KOPT-K1 (cell line): ENCODE measurements at regions not wholly inside any gene's neighbourhood (a gene's known extent, or its start where the extent isn't known, plus 50 kb on each side); places are given as distances from the start of the nearest gene placed in this dataset.

ENCODE experiments used
- H3K27ac ChIP-seq: fragments of 200-600 bp; sonication (generic); 2 replicates; pipeline ENCODE4 v1.5.1; 2016; ENCODE audit warnings: antibody characterized with exemption, mild to moderate bottlenecking, low read depth, low read length; ENCODE audit not compliant: poor library complexity, severe bottlenecking
- H3K36me3 ChIP-seq: fragments of 200-600 bp; sonication (generic); 2 replicates; pipeline ENCODE4 v1.5.1; 2017; ENCODE audit warnings: antibody characterized with exemption, mild to moderate bottlenecking, low read length, moderate library complexity; ENCODE audit not compliant: insufficient read depth
- H3K9me3 ChIP-seq: fragments of 200-600 bp; sonication (generic); 2 replicates; pipeline ENCODE4 v1.5.1; 2017; ENCODE audit warnings: antibody characterized with exemption, low read length, mild to moderate bottlenecking; ENCODE audit not compliant: insufficient read depth, poor library complexity, severe bottlenecking

GRCh38 chr2:128821010-128821409 lies 502.3 kb upstream of the HS6ST1 start:
- H3K9me3 ChIP-seq = no peaks in the 10 kb centered on the region
- no peak overlapping the region for H3K27ac ChIP-seq
- H3K36me3 ChIP-seq = no peaks in the 10 kb centered on the region

GRCh38 chr2:128832946-128833663 lies 514.4 kb upstream of the HS6ST1 start:
- Histone ChIP-seq H3K36me3 (no peaks in the 10 kb centered on the region), H3K27ac (no peak overlapping the region), H3K9me3 (no peaks in the 10 kb centered on the region)

GRCh38 chr2:128833664-128834027 lies 515.0 kb upstream of the HS6ST1 start:
- H3K9me3 ChIP-seq = no peaks in the 10 kb centered on the region
- no peaks in the 10 kb centered on the region for H3K36me3 ChIP-seq
- H3K27ac ChIP-seq = no peak overlapping the region

GRCh38 chr2:128834207-128834879 lies 515.7 kb upstream of the HS6ST1 start:
- no peaks in the 10 kb centered on the region for H3K9me3 ChIP-seq
- H3K36me3 ChIP-seq = no peaks in the 10 kb centered on the region
- H3K27ac ChIP-seq = no peak overlapping the region

GRCh38 chr2:128834880-128835252 lies 516.2 kb upstream of the HS6ST1 start:
- Histone ChIP-seq H3K36me3 (no peaks in the 10 kb centered on the region), H3K27ac (no peak overlapping the region), H3K9me3 (no peaks in the 10 kb centered on the region)

- H3K36me3 ChIP-seq = no peaks in the 10 kb centered on the region
- no peak overlapping the region for H3K27ac ChIP-seq
- H3K9me3 ChIP-seq = no peaks in the 10 kb centered on the region
Observed at GRCh38 chr2:128835342-128835855, 516.7 kb upstream of the HS6ST1 start.

- no peak overlapping the region for H3K27ac ChIP-seq
Observed at GRCh38 chr2:128835974-128836373, 517.3 kb upstream of the HS6ST1 start.

GRCh38 chr2:128836559-128837100 lies 518.0 kb upstream of the HS6ST1 start:
- no peaks in the 10 kb centered on the region for H3K36me3 ChIP-seq
- H3K9me3 ChIP-seq = no peaks in the 10 kb centered on the region
- no peak overlapping the region for H3K27ac ChIP-seq

More at GRCh38 chr2:128835974-128836373, 517.3 kb upstream of the HS6ST1 start:
- Histone ChIP-seq H3K36me3 (no peaks in the 10 kb centered on the region), H3K9me3 (no peaks in the 10 kb centered on the region)

- Histone ChIP-seq H3K36me3 (no peaks in the 10 kb centered on the region), H3K27ac (no peak overlapping the region), H3K9me3 (no peaks in the 10 kb centered on the region)
Observed at GRCh38 chr2:128838244-128838643, 519.6 kb upstream of the HS6ST1 start.

- Histone ChIP-seq H3K27ac (no peak overlapping the region), H3K9me3 (no peaks in the 10 kb centered on the region), H3K36me3 (no peaks in the 10 kb centered on the region)
Observed at GRCh38 chr2:128841803-128842202, 523.1 kb upstream of the HS6ST1 start.

GRCh38 chr2:128867311-128867710 lies 548.6 kb upstream of the HS6ST1 start:
- Histone ChIP-seq H3K36me3 (no peaks in the 10 kb centered on the region), H3K27ac (no peak overlapping the region), H3K9me3 (no peaks in the 10 kb centered on the region)

- H3K36me3 ChIP-seq = no peaks in the 10 kb centered on the region
- H3K27ac ChIP-seq = no peak overlapping the region
- H3K9me3 ChIP-seq = no peaks in the 10 kb centered on the region
Observed at GRCh38 chr2:128867936-128868636, 549.4 kb upstream of the HS6ST1 start.

GRCh38 chr2:128868686-128869551 lies 550.3 kb upstream of the HS6ST1 start:
- H3K27ac ChIP-seq = no peak overlapping the region
- no peaks in the 10 kb centered on the region for H3K36me3 ChIP-seq
- H3K9me3 ChIP-seq = no peaks in the 10 kb centered on the region

GRCh38 chr2:128874608-128875007 lies 555.9 kb upstream of the HS6ST1 start:
- Histone ChIP-seq H3K36me3 (no peaks in the 10 kb centered on the region), H3K27ac (no peak overlapping the region), H3K9me3 (no peaks in the 10 kb centered on the region)
